Pancreas (tissue), 10 donors: ENCODE measurements at regions not wholly inside any gene's neighbourhood (a gene's known extent, or its start where the extent isn't known, plus 50 kb on each side); places are given as distances from the start of the nearest gene placed in this dataset.

ENCODE experiments used
- ATAC-seq, 4 donors: fragments of 200-7000 bp; cut with Tn5 transposase; one replicate each; pipeline versions ENCODE4 v1.8.0 to v1.9.1; 2020; ENCODE audit warnings: mild to moderate bottlenecking in 4 of 4, moderate library complexity in 4 of 4
- DNase-seq, 6 donors: peaks; one replicate each; pipeline ENCODE4 v3.0.0-alpha.2; 2020
- FAIRE-seq: peaks from 2 replicates; lab custom pipeline; 2012; peaks lifted over from hg19 to GRCh38; lab: Jason Lieb, UNC
- H3K27ac ChIP-seq, 4 donors: fragments of 200-600 bp; sonication (generic); 1 replicate in 3 of 4; 2 replicates in 1 of 4; pipeline versions ENCODE4 v1.5.0 to v1.8.0; 2020
- H3K27me3 ChIP-seq, 4 donors: fragments of 200-600 bp; one replicate each; pipeline ENCODE4 v1.8.0; 2021
- H3K36me3 ChIP-seq, 3 donors: fragments of 200-600 bp; sonication (generic) in 1 of 3; one replicate each; pipeline versions ENCODE4 v1.5.0 to v1.8.0; 2020 to 2021
- H3K4me1 ChIP-seq, 3 donors: fragments of 200-600 bp; one replicate each; pipeline ENCODE4 v1.8.0; 2021
- H3K4me3 ChIP-seq, 4 donors: fragments of 200-600 bp; sonication (generic) in 2 of 4; one replicate each; pipeline versions ENCODE4 v1.5.0 to v1.8.0; 2020 to 2021
- H3K9me3 ChIP-seq, 4 donors: fragments of 200-600 bp; one replicate each; pipeline ENCODE4 v1.8.0; 2021
- CTCF ChIP-seq, 4 donors: fragments of 200-600 bp; sonication (generic) in 3 of 4; IDR thresholded peaks; one replicate each; pipeline versions ENCODE4 v1.5.0 to v1.8.0; 2021; ENCODE audit warnings: antibody characterized with exemption in 4 of 4
- WGBS, 2 donors: extraction: QIAGEN DNeasy Blood & Tissue Kit; methylation state at CpG; one replicate each; pipeline ENCODE4 v1.1.7; 2013; 5-methylcytosine and 5-hydroxymethylcytosine counted together
- intact Hi-C, 3 donors: fragments of 100-400 bp; cut with DNase I; formaldehyde crosslinking; loops; one replicate each; pipeline versions ENCODE4 v1.11.1 to v1.14.2; 2022
- donor health status: healthy with polysubstance abuse.
- donor health status: DM: no; HTN: no; CAD: no; lungs with moderate emphysema.
- donor health status: DM: no; HTN: no; CAD: no.
- donor health status: control.
- donor health status: control.
- donor health status: Bipolar disorder and iron deficiency.
- donor health status: DM: yes; HTN: yes; CAD: no.
- donor health status: DM: no; HTN: no; CAD: no.
- donor health status: DM: no; HTN: no; CAD: no.
- donor health status: DM: yes; HTN: yes; CAD: no.

GRCh38 chr12:126667339-126667738 is 1599.6 kb upstream of the TMEM132C start:
- no peak for TF ChIP-seq CTCF (IDR thresholded peaks at IDR 0.05)
- intact Hi-C loops, result no loop called here
- Histone ChIP-seq H3K4me3 (no peak overlapping the region), H3K4me1 (no peaks in the 10 kb centered on the region), H3K9me3 (no peaks in the 10 kb centered on the region), H3K27ac (no peak overlapping the region), H3K27me3 (no peaks in the 10 kb centered on the region), H3K36me3 (no peaks in the 10 kb centered on the region)
- FAIRE-seq (no peak), ATAC-seq (peak in 1 of 4 donors; percentile 59), DNase-seq (no peak)
- WGBS, 2 donors, result 77 to 84% methylated on average over 4 of the region's 4 CpGs

GRCh38 chr12:126668538-126668937 is 1598.4 kb upstream of the TMEM132C start:
- Histone ChIP-seq H3K4me1 (no peaks in the 10 kb centered on the region), H3K4me3 (no peak overlapping the region), H3K27ac (no peak overlapping the region), H3K36me3 (no peaks in the 10 kb centered on the region), H3K9me3 (no peaks in the 10 kb centered on the region), H3K27me3 (no peaks in the 10 kb centered on the region)
- TF ChIP-seq CTCF (IDR thresholded peaks at IDR 0.05), result no peak
- DNase-seq (no peak), ATAC-seq (peak in 2 of 4 donors; percentile 35 to 79), FAIRE-seq (no peak)
- WGBS, 2 donors, result 86 to 93% methylated on average over 1 of the region's 1 CpG
- intact Hi-C loops, result no loop called here

GRCh38 chr12:126668961-126669360 is 1598.0 kb upstream of the TMEM132C start:
- H3K36me3 ChIP-seq, result no peaks in the 10 kb centered on the region
- DNase-seq, result no peak
- no peak overlapping the region for H3K27ac ChIP-seq
- ATAC-seq, result no peak
- H3K4me1 ChIP-seq, result no peaks in the 10 kb centered on the region
- no peak overlapping the region for H3K4me3 ChIP-seq
- no peaks in the 10 kb centered on the region for H3K27me3 ChIP-seq
- intact Hi-C loops, result no loop called here
- FAIRE-seq, result no peak
- no peaks in the 10 kb centered on the region for H3K9me3 ChIP-seq
- no peak for TF ChIP-seq CTCF (IDR thresholded peaks at IDR 0.05)
- 62 to 77% methylated on average over 2 of the region's 2 CpGs for WGBS, 2 donors

GRCh38 chr12:126676434-126676833 is 1590.5 kb upstream of the TMEM132C start:
- no peak overlapping the region for H3K4me3 ChIP-seq
- no peaks in the 10 kb centered on the region for H3K27me3 ChIP-seq
- DNase-seq (no peak), FAIRE-seq (no peak), ATAC-seq (no peak)
- H3K36me3 ChIP-seq, result no peaks in the 10 kb centered on the region
- no peaks in the 10 kb centered on the region for H3K9me3 ChIP-seq
- H3K27ac ChIP-seq, result no peak overlapping the region
- H3K4me1 ChIP-seq, result no peaks in the 10 kb centered on the region
- TF ChIP-seq CTCF (IDR thresholded peaks at IDR 0.05), result no peak
- intact Hi-C loops, result no loop called here

GRCh38 chr12:126681676-126682075 is 1585.3 kb upstream of the TMEM132C start:
- ATAC-seq (no peak), FAIRE-seq (no peak), DNase-seq (no peak)
- Histone ChIP-seq H3K27ac (no peak overlapping the region), H3K27me3 (no peaks in the 10 kb centered on the region), H3K4me1 (no peaks in the 10 kb centered on the region), H3K36me3 (no peaks in the 10 kb centered on the region), H3K4me3 (no peak overlapping the region), H3K9me3 (no peaks in the 10 kb centered on the region)
- TF ChIP-seq CTCF (IDR thresholded peaks at IDR 0.05), result no peak
- intact Hi-C loops, result no loop called here
- WGBS, 2 donors, result 62 to 64% methylated on average over 2 of the region's 2 CpGs
